Epithelial cell of proximal tubule (primary cell): ENCODE measurements at regions not wholly inside any gene's neighbourhood (a gene's known extent, or its start where the extent isn't known, plus 50 kb on each side); places are given as distances from the start of the nearest gene placed in this dataset.

Experiments
- DNase-seq: peaks from one replicate; pipeline ENCODE4 v3.0.0-alpha.2; 2011; ENCODE audit warnings: low read depth
- H3K4me3 ChIP-seq: 2 replicates; pipeline ENCODE4 v1.5.1; 2011; ENCODE audit warnings: low read depth, mild to moderate bottlenecking, low read length
- TF ChIP-seq, protein P1 (sequence below): conservative IDR thresholded peaks from 2 replicates; pipeline ENCODE4 v1.5.1; 2012; ENCODE audit warnings: low read depth, mild to moderate bottlenecking, low read length

DNA sequence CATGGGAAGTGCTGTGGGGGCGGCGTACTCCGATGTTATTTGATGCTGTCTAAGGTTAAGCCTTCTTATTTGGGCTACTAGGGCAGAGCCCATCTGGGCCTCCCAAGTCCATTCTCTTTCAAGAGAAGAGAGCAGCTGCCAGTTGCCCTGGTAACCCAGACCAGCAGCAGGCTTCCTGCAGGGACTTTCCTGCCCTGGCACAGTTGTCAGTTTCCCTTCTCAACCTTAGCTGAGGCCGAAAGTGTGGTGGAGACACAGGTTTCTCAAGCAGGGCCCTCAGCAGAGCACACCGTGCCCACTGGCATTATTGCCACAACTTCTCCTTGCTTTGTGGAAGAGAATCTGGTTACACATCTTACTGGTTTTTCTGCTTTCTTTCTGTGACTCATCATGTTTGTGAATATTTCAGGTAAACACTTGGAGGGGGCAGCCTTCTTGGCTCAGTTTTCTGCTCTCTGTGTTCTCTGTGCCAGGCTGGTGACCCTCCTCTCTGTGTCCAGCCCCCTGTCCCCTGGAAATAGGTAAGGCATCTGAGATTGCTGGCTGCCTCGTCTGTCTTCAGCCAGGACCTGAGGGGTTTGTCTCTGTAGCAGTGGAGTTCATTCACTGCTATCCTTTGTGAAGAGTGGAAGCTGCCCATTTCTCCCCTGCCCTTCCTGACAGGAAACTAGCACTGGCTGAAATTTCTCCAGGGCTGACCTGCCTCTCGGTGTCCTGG lies 111.0 kb downstream of the B3GNT2 start:
- no peak for DNase-seq
- H3K4me3 ChIP-seq: no peak overlapping the region
- TF ChIP-seq, protein P1, sequence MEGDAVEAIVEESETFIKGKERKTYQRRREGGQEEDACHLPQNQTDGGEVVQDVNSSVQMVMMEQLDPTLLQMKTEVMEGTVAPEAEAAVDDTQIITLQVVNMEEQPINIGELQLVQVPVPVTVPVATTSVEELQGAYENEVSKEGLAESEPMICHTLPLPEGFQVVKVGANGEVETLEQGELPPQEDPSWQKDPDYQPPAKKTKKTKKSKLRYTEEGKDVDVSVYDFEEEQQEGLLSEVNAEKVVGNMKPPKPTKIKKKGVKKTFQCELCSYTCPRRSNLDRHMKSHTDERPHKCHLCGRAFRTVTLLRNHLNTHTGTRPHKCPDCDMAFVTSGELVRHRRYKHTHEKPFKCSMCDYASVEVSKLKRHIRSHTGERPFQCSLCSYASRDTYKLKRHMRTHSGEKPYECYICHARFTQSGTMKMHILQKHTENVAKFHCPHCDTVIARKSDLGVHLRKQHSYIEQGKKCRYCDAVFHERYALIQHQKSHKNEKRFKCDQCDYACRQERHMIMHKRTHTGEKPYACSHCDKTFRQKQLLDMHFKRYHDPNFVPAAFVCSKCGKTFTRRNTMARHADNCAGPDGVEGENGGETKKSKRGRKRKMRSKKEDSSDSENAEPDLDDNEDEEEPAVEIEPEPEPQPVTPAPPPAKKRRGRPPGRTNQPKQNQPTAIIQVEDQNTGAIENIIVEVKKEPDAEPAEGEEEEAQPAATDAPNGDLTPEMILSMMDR: no peak

DNA sequence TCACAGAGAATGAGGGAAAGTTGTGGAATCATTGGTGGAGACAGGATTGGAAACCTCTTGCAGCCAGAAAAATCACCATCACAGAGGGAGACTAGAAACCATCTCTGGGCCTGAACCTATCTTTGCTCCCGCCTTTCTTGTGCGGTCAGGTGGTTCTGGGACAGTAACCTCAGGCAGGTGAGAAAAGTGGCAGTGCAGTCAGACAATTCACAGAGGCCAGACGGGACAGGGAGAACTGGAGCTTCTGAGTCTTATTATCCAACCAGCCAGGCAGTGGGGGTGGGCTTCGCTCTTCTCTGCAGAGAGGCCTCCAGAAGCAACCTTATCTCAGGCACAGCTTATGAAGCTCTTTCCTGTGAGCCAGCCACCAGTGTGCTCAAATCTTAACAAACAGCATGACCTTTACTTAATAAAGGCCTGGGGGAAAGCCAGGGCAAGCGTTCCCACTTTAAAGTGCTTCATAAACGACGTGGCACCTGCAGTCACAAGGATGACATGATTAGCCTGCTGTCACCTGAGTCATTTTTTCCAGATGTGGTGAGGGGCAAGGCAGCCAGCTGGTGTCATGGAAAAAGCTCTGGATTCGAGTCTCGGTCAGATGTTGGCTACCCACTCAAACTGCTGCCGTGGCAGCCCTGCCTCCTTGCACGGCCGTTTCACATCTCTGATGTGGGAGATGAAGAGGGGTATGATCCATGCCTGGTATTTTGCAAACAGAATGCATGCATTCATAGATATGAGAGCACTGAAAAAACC lies 109.7 kb downstream of the B3GNT2 start:
- no peak for DNase-seq
- TF ChIP-seq, protein P1: no peak
- no peak overlapping the region for H3K4me3 ChIP-seq

DNA sequence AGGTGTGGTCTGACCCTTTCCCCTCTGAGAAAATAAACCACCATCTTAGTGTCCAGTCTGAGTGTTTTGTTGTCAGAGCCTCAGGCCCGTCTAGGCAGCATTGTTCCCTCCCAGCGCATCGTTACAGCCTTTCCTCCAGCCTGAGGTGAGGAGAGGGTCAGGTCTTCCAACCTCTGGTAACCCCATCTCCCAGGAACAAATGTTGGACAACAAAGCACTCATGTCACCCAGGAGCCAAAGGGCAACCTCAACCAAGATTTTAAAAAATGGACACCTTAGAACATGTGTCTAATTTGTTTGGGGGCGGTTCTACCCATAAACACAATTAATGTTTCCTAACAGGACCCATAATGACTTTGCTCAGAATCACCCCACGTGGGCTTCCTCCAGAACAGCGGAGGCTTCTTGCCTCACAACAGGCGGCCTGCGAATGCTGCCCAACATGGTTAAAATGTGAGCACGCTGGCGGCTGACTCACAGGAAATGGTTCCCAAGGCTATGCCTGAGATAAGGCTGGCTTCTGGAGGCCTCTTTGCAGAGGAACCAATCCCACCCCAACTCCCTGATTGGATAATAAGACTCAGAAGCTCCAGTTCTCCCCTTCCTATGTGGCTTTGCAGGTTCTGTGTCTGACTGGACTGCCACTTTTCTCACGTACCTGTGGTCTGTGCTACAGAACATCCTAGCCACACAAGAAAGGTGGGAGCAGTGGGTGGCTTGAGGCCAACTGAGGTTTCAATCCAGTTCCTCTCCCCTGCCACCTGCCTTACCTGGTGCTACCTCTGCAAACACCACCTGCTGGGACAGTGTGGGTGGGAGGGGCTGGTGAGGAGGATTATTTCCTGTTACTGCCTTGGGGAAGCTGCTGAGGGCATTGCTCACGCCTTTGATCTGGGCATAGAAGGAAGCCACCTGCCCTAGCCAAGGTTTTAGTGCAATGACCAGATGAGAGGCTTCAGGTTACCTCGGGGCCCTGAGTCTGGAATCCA lies 108.8 kb downstream of the B3GNT2 start:
- TF ChIP-seq, protein P1: no peak
- H3K4me3 ChIP-seq: no peak overlapping the region
- no peak for DNase-seq

DNA sequence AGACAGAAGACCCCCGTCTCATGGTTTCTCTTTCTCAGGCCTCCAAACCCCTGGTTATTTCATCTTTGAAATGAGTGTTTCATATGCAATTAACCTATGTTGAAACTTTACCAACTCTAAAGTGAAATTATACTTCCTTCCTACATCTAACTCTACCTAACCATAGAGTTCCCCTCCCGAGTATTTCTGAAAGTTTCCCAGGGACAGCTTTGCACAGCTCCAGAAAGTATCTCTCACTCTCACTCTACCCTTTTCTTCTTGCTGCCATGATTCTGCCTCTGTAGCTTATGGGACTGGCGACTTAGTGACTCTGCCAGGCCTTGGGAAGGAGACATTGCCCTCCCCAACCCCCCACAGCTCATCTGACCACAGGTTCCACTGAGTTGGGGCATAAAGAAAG lies 107.9 kb downstream of the B3GNT2 start:
- TF ChIP-seq, protein P1: no peak

DNA sequence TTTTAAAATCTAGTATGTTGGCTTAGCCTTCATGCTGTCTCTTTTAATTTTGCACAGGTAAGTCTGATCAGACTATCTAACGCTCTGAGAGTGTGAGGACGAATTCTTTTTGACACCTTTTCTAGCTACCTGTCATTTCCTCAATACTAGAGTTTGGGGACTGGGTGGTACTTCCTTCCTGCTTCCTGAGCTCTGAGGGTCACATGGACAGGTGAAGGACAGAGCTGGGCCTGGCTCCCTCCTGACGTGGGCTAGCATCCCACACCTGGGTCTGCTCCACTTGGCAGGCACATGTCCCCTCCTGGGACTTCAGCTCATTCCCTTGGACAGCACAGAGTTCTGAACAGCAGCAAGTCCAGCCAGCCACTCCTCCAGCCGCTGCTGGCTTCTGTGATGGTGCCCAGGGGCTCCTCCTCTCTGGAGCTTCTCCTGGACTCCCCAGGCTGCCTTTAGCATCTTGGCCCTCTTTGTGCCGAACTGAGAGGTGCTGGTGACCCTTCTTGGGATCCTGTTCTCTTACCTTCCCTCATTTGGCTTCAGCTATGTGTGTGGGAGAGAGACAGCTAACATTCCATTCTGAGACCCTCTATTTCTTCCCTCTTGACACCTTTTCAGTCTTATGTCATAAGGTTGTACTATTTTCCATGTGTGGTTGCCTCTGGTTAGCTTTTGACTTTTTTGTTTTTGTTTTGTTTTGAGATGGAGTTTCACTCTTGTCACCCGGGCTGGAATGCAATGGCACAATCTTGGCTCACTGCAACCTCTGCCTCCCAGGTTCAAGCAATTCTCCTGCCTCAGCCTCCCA lies 106.9 kb downstream of the B3GNT2 start:
- no peak for DNase-seq

More for the DNA sequence above, 107.9 kb downstream of the B3GNT2 start:
- no peak for DNase-seq
- H3K4me3 ChIP-seq: no peak overlapping the region

DNA sequence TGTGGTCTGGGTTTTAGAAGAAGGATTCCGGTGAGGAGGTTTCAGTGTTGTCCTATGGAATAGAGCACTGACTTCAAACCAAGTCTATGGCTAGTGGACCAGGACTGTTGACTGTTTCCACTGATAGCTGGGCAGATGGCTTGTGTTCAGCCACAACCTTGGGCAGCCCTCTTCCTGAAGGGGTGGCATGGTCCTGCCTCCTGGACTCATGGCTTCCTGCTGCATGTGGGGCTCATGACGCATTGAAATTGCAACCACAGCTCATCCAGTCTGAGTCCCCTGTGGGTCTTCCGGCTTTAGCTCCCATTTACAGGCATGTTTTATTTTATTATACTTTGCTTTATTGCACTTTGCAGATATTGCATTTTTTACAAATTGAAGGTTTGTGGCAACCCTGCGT lies 105.0 kb downstream of the B3GNT2 start:
- no peak overlapping the region for H3K4me3 ChIP-seq
- DNase-seq: no peak
- TF ChIP-seq, protein P1: no peak

More for the DNA sequence above, 106.9 kb downstream of the B3GNT2 start:
- H3K4me3 ChIP-seq: no peak overlapping the region
- TF ChIP-seq, protein P1: no peak
